Uterus (tissue), 2 donors: ENCODE measurements at regions not wholly inside any gene's neighbourhood (a gene's known extent, or its start where the extent isn't known, plus 50 kb on each side); places are given as distances from the start of the nearest gene placed in this dataset.

Experiments used
- POLR2A ChIP-seq, 2 donors: fragments of 450-650 bp; IDR thresholded peaks; one replicate each; pipeline ENCODE4 v1.6.1; 2016; ENCODE audit warnings: antibody characterized with exemption in 2 of 2, mild to moderate bottlenecking in 1 of 2, moderate library complexity in 1 of 2
- TF ChIP-seq, protein P1 (sequence below), 4 experiments: fragments of 200-600 bp in 2 of 4; fragments of 450-650 bp in 2 of 4; sonication (generic) in 2 of 4; IDR thresholded peaks; one replicate each; pipeline ENCODE4 v1.5.1; 2016 to 2019; ENCODE audit warnings: antibody characterized with exemption in 4 of 4, mild to moderate bottlenecking in 2 of 4, moderate library complexity in 1 of 4

DNA sequence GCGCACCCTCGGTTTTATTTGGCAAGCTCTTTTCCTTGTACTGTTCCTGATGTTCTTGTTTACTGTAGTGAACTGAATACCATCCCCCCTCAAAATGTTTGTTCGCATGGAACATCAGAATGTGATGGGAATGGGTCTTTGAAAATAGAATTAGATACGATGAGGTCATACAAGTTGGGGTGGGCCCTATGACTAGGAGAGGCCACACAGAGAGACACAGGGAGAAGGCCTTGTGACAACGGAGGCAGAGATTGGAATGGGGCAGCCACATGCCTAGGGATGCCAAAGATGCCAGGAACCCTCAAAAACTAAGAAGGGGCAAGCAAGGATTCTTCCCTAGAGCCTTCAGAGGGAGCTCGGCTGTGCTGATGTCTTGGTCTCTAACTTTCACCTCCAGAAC, 123.6 kb downstream of the FAM204A start:
- TF ChIP-seq, protein P1, sequence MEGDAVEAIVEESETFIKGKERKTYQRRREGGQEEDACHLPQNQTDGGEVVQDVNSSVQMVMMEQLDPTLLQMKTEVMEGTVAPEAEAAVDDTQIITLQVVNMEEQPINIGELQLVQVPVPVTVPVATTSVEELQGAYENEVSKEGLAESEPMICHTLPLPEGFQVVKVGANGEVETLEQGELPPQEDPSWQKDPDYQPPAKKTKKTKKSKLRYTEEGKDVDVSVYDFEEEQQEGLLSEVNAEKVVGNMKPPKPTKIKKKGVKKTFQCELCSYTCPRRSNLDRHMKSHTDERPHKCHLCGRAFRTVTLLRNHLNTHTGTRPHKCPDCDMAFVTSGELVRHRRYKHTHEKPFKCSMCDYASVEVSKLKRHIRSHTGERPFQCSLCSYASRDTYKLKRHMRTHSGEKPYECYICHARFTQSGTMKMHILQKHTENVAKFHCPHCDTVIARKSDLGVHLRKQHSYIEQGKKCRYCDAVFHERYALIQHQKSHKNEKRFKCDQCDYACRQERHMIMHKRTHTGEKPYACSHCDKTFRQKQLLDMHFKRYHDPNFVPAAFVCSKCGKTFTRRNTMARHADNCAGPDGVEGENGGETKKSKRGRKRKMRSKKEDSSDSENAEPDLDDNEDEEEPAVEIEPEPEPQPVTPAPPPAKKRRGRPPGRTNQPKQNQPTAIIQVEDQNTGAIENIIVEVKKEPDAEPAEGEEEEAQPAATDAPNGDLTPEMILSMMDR (IDR thresholded peaks at IDR 0.05), result no peak
- no peak for TF ChIP-seq POLR2A (IDR thresholded peaks at IDR 0.05)
